Left ventricle myocardium inferior (tissue), 1 donor: ENCODE measurements at regions not wholly inside any gene's neighbourhood (a gene's known extent, or its start where the extent isn't known, plus 50 kb on each side); places are given as distances from the start of the nearest gene placed in this dataset.

Experiments used
- DNase-seq: peaks from one replicate; pipeline ENCODE4 v3.0.0-alpha.2; 2020
- H3K27ac ChIP-seq: fragments of 200-600 bp; replicated peaks from 2 replicates; pipeline ENCODE4 v1.8.0; 2021
- H3K27me3 ChIP-seq: fragments of 200-600 bp; 2 replicates; pipeline ENCODE4 v1.8.0; 2021; ENCODE audit warnings: low read depth
- H3K36me3 ChIP-seq: fragments of 200-600 bp; 2 replicates; pipeline ENCODE4 v1.8.0; 2021
- H3K4me1 ChIP-seq: fragments of 200-600 bp; 2 replicates; pipeline ENCODE4 v1.8.0; 2021
- H3K4me3 ChIP-seq: fragments of 200-600 bp; 2 replicates; pipeline ENCODE4 v1.8.0; 2021; ENCODE audit warnings: mild to moderate bottlenecking, moderate library complexity
- H3K9me3 ChIP-seq: fragments of 200-600 bp; replicated peaks from 2 replicates; pipeline ENCODE4 v1.8.0; 2021
- intact Hi-C: fragments of 100-400 bp; cut with micrococcal nuclease; formaldehyde crosslinking; loops from one replicate; pipeline ENCODE4 v1.11.0; 2022
- TF ChIP-seq, protein P1 (sequence below): fragments of 200-600 bp; IDR thresholded peaks from 2 replicates; pipeline ENCODE4 v1.8.0; 2021; ENCODE audit warnings: antibody characterized with exemption, mild to moderate bottlenecking, borderline replicate concordance
- donor health status: DM: no; HTN: yes; CAD: no; lungs with severe emphysema.

DNA sequence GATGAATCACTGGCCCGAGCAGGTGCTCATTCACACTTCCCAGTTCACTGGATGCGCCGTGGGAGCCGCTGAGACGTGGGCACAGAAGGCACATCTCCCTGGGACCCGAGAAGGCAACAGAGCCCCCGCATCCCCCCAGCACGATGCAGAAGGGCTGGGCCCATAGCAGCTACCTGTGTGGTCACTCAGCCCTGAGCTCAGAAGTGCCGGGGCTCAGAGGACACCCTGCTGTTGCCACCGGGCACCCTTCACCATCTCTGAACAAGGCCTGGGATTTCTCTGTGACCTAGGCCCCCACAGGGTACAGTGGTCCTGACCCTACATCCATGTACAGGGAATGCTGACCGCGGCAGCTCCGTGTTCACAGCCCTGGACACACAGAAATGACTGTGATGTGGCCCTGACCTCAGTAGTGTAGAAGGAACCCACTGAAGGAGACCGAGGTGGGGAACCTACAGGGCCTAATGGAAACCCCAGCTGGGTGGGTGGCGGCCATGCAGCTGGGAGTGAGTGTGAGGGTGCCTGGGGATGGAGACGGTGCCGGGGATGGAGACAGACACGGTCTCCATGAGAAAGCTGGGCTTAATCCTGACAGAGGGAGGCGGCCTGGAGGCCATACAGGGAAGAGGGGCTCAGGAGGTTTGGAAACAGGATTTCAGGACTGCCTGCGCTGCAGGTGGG, 111.9 kb upstream of the OTOS start:
- no peaks in the 10 kb centered on the region for H3K36me3 ChIP-seq
- intact Hi-C loops: no loop called here
- DNase-seq: peak; percentile 20
- no peaks in the 10 kb centered on the region for H3K9me3 ChIP-seq
- peak overlapping the region; percentile 92 for H3K27ac ChIP-seq
- peaks cover 54% of the 10 kb centered on the region for H3K4me1 ChIP-seq
- no peak overlapping the region for H3K4me3 ChIP-seq
- TF ChIP-seq, protein P1, sequence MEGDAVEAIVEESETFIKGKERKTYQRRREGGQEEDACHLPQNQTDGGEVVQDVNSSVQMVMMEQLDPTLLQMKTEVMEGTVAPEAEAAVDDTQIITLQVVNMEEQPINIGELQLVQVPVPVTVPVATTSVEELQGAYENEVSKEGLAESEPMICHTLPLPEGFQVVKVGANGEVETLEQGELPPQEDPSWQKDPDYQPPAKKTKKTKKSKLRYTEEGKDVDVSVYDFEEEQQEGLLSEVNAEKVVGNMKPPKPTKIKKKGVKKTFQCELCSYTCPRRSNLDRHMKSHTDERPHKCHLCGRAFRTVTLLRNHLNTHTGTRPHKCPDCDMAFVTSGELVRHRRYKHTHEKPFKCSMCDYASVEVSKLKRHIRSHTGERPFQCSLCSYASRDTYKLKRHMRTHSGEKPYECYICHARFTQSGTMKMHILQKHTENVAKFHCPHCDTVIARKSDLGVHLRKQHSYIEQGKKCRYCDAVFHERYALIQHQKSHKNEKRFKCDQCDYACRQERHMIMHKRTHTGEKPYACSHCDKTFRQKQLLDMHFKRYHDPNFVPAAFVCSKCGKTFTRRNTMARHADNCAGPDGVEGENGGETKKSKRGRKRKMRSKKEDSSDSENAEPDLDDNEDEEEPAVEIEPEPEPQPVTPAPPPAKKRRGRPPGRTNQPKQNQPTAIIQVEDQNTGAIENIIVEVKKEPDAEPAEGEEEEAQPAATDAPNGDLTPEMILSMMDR: no peak
- H3K27me3 ChIP-seq: no peaks in the 10 kb centered on the region

- Histone ChIP-seq H3K9me3 (no peaks in the 10 kb centered on the region), H3K36me3 (no peaks in the 10 kb centered on the region), H3K4me3 (no peak overlapping the region), H3K27ac (peak overlapping the region; percentile 92), H3K27me3 (no peaks in the 10 kb centered on the region), H3K4me1 (peaks cover 55% of the 10 kb centered on the region)
- TF ChIP-seq, protein P1: no peak
- intact Hi-C loops: no loop called here
- DNase-seq: no peak
Observed at GRCh38 chr2:240252872-240253511, 112.5 kb upstream of the OTOS start.

- H3K27ac ChIP-seq: no peak overlapping the region
- no peaks in the 10 kb centered on the region for H3K9me3 ChIP-seq
- H3K4me1 ChIP-seq: peaks cover 56% of the 10 kb centered on the region
- no peaks in the 10 kb centered on the region for H3K27me3 ChIP-seq
- H3K4me3 ChIP-seq: no peak overlapping the region
- intact Hi-C loops: no loop called here
- DNase-seq: no peak
- no peaks in the 10 kb centered on the region for H3K36me3 ChIP-seq
- TF ChIP-seq, protein P1: no peak
Observed at GRCh38 chr2:240253583-240254145, 113.2 kb upstream of the OTOS start.

- H3K4me3 ChIP-seq: no peak overlapping the region
- TF ChIP-seq, protein P1: no peak
- H3K27ac ChIP-seq: no peak overlapping the region
- intact Hi-C loops: no loop called here
- no peaks in the 10 kb centered on the region for H3K9me3 ChIP-seq
- H3K36me3 ChIP-seq: no peaks in the 10 kb centered on the region
- peaks cover 60% of the 10 kb centered on the region for H3K4me1 ChIP-seq
- no peak for DNase-seq
- no peaks in the 10 kb centered on the region for H3K27me3 ChIP-seq
Observed at GRCh38 chr2:240254337-240255164, 114.1 kb upstream of the OTOS start.

GRCh38 chr2:240255165-240255491, 114.7 kb upstream of the OTOS start:
- no peaks in the 10 kb centered on the region for H3K9me3 ChIP-seq
- peak overlapping the region; percentile 54 for H3K27ac ChIP-seq
- TF ChIP-seq, protein P1: no peak
- no peak for DNase-seq
- no peaks in the 10 kb centered on the region for H3K27me3 ChIP-seq
- peaks cover 60% of the 10 kb centered on the region for H3K4me1 ChIP-seq
- peak overlapping the region; percentile 19 for H3K4me3 ChIP-seq
- H3K36me3 ChIP-seq: no peaks in the 10 kb centered on the region
- intact Hi-C loops: no loop called here
